DND-41 (cell line): ENCODE measurements at regions not wholly inside any gene's neighbourhood (a gene's known extent, or its start where the extent isn't known, plus 50 kb on each side); places are given as distances from the start of the nearest gene placed in this dataset.

Experiments
- ATAC-seq: fragments of 200-7000 bp; cut with Tn5 transposase; 3 replicates; pipeline ENCODE4 v1.9.1; 2021; ENCODE audit warnings: low read depth; ENCODE audit not compliant: insufficient read depth
- DNase-seq: peaks from one replicate; pipeline ENCODE4 v3.0.0-alpha.2; 2020
- H2AFZ ChIP-seq: 2 replicates; pipeline ENCODE4 v1.6.0; 2012; ENCODE audit warnings: low read depth, low read length
- H3K27ac ChIP-seq: 2 replicates; pipeline ENCODE4 v1.5.1; 2012; ENCODE audit warnings: low read length, inconsistent platforms
- H3K27me3 ChIP-seq: fragments of 200-600 bp; sonication (generic); 2 replicates; pipeline ENCODE4 v1.6.0; 2012; ENCODE audit warnings: low read length, mild to moderate bottlenecking, inconsistent platforms; ENCODE audit not compliant: insufficient read depth, poor library complexity
- H3K36me3 ChIP-seq: 2 replicates; pipeline ENCODE4 v1.5.1; 2012; ENCODE audit warnings: low read length, inconsistent platforms; ENCODE audit not compliant: insufficient read depth
- H3K4me1 ChIP-seq: 2 replicates; pipeline ENCODE4 v1.5.1; 2012; ENCODE audit warnings: mild to moderate bottlenecking, low read length; ENCODE audit not compliant: insufficient read depth
- H3K4me2 ChIP-seq: 2 replicates; pipeline ENCODE4 v1.6.0; 2012; ENCODE audit warnings: mild to moderate bottlenecking, moderate library complexity, low read length, inconsistent platforms; ENCODE audit not compliant: insufficient read depth
- H3K4me3 ChIP-seq, 2 experiments: fragments of 200-600 bp in 1 of 2; shearing (Covaris generic) in 1 of 2; 2 replicates each; pipeline ENCODE4 v1.5.1; 2012 to 2016; ENCODE audit warnings: inconsistent platforms in 2 of 2, low read length in 2 of 2, mild to moderate bottlenecking in 2 of 2, low read depth in 1 of 2, moderate library complexity in 1 of 2
- H3K79me2 ChIP-seq: 2 replicates; pipeline ENCODE4 v1.6.0; 2012; ENCODE audit warnings: low read length, inconsistent platforms; ENCODE audit not compliant: insufficient read depth
- H3K9ac ChIP-seq: 2 replicates; pipeline ENCODE4 v1.6.0; 2012; ENCODE audit warnings: low read depth, mild to moderate bottlenecking, inconsistent platforms, low read length, moderate library complexity
- H3K9me3 ChIP-seq: 2 replicates; pipeline ENCODE4 v1.5.1; 2012; ENCODE audit warnings: low read length, moderate library complexity, mild to moderate bottlenecking, inconsistent platforms; ENCODE audit not compliant: insufficient read depth, severe bottlenecking
- H4K20me1 ChIP-seq: 2 replicates; pipeline ENCODE4 v1.6.0; 2012; ENCODE audit warnings: low read length; ENCODE audit not compliant: insufficient read depth
- EZH2 ChIP-seq: IDR thresholded peaks from 3 replicates; pipeline ENCODE4 v1.6.1; 2012; ENCODE audit warnings: borderline replicate concordance, low read depth, mild to moderate bottlenecking, moderate library complexity, low read length, inconsistent platforms; ENCODE audit not compliant: severe bottlenecking
- TF ChIP-seq, protein P1 (sequence below): IDR thresholded peaks from 2 replicates; pipeline ENCODE4 v1.5.1; 2012; ENCODE audit warnings: borderline replicate concordance, low read length, moderate library complexity, mild to moderate bottlenecking; ENCODE audit not compliant: poor library complexity, severe bottlenecking; ENCODE audit errors: extremely low read depth

DNA sequence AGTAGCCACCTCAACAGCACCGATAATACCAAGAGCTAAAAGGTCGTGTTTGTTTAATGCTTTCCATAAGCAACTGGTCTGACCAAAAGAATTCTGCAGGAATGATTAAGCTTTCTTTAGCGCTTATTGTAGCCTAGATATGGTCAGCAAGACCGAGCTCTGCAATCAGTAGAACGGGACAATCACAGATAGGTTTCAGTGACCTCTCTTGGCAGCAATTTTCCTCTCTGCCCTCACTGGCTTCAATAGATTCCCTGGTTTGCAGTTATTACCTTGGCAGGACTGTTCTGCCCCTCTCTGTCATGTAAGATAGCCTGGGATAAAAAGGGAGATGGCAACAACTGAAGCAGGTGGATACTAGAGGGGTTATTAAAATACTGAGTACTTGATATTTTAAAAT lies 337.1 kb upstream of the NECTIN3 start:
- no peak overlapping the region for H3K4me2 ChIP-seq
- ATAC-seq (no peak), DNase-seq (no peak)
- no peak overlapping the region for H3K27ac ChIP-seq
- H3K4me1 ChIP-seq, result peaks cover 58% of the 10 kb centered on the region
- no peaks in the 10 kb centered on the region for H3K79me2 ChIP-seq
- no peaks in the 10 kb centered on the region for H3K9me3 ChIP-seq
- no peak overlapping the region for H3K4me3 ChIP-seq
- H2AFZ ChIP-seq, result peak overlapping the region; percentile 27; the same call in 1 of the 2 replicates
- no peaks in the 10 kb centered on the region for H3K36me3 ChIP-seq
- no peaks in the 10 kb centered on the region for H4K20me1 ChIP-seq
- TF ChIP-seq, protein P1, sequence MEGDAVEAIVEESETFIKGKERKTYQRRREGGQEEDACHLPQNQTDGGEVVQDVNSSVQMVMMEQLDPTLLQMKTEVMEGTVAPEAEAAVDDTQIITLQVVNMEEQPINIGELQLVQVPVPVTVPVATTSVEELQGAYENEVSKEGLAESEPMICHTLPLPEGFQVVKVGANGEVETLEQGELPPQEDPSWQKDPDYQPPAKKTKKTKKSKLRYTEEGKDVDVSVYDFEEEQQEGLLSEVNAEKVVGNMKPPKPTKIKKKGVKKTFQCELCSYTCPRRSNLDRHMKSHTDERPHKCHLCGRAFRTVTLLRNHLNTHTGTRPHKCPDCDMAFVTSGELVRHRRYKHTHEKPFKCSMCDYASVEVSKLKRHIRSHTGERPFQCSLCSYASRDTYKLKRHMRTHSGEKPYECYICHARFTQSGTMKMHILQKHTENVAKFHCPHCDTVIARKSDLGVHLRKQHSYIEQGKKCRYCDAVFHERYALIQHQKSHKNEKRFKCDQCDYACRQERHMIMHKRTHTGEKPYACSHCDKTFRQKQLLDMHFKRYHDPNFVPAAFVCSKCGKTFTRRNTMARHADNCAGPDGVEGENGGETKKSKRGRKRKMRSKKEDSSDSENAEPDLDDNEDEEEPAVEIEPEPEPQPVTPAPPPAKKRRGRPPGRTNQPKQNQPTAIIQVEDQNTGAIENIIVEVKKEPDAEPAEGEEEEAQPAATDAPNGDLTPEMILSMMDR, result no peak
- TF ChIP-seq EZH2, result no peak
- no peak overlapping the region for H3K9ac ChIP-seq
- no peaks in the 10 kb centered on the region for H3K27me3 ChIP-seq

DNA sequence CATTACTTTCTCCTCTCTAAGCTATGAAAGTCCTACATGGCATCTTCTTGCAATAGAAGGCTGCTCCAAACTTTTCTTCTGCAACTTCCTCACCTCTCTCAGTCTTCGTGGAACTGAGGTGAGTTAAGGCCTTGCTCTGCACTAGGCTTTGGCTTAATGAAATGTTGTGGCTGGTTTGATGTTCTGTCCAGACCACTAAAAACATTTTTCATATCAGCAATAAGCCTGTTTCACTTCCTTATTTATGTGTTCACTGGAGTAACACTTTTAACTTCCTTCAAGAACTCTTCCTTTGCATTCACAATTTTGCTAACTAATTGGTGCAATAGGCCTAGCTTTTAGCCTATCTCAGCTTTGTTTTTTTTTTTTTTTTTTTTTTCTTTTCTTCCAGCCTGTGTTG lies 335.3 kb upstream of the NECTIN3 start:
- ATAC-seq (peak; percentile 69), DNase-seq (peak; percentile 44)
- TF ChIP-seq, protein P1, result no peak
- no peak for TF ChIP-seq EZH2
- Histone ChIP-seq H3K4me3 (no peak overlapping the region), H3K27ac (peak overlapping the region; percentile 77), H3K4me1 (peaks cover 41% of the 10 kb centered on the region), H3K36me3 (no peaks in the 10 kb centered on the region), H3K27me3 (no peaks in the 10 kb centered on the region), H3K9me3 (no peaks in the 10 kb centered on the region), H3K4me2 (peak overlapping the region; percentile 1; the same call in 1 of the 2 replicates), H2AFZ (peak overlapping the region; percentile 48), H4K20me1 (no peaks in the 10 kb centered on the region), H3K79me2 (no peaks in the 10 kb centered on the region), H3K9ac (peak overlapping the region; percentile 10; the same call in 1 of the 2 replicates)

DNA sequence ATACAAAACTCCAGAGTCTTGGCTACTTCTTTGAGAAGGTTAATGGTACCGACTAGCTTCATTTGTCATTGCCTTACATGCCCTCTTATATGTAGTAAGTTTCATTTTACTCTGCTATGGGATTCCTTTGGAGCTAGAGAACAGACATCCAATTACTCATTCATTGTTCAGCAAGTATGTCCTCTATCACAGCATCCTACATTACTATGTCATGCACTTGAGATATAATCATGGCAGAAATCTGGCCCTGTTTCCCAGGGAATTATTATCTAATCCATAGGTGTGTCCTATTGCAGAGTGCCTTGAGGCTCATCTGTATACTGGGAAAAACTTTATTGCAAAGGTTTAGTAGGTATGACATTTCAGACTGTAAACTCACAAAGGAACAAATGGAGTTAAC lies 333.1 kb upstream of the NECTIN3 start:
- DNase-seq, result no peak
- no peaks in the 10 kb centered on the region for H3K27me3 ChIP-seq
- no peaks in the 10 kb centered on the region for H4K20me1 ChIP-seq

More for the DNA sequence above, 333.1 kb upstream of the NECTIN3 start:
- H2AFZ ChIP-seq, result no peak overlapping the region
- no peak overlapping the region for H3K27ac ChIP-seq
- no peaks in the 10 kb centered on the region for H3K79me2 ChIP-seq
- no peaks in the 10 kb centered on the region for H3K9me3 ChIP-seq
- H3K4me2 ChIP-seq, result no peak overlapping the region
- no peak overlapping the region for H3K9ac ChIP-seq
- ATAC-seq, result no peak
- TF ChIP-seq, protein P1, result no peak
- no peak for TF ChIP-seq EZH2
- H3K4me3 ChIP-seq, result no peak overlapping the region
- H3K36me3 ChIP-seq, result no peaks in the 10 kb centered on the region
- peaks cover 19% of the 10 kb centered on the region for H3K4me1 ChIP-seq
